Raji (cell line): ENCODE measurements at regions not wholly inside any gene's neighbourhood (a gene's known extent, or its start where the extent isn't known, plus 50 kb on each side); places are given as distances from the start of the nearest gene placed in this dataset.

Source experiments
- POLR2A ChIP-seq: IDR thresholded peaks from 2 replicates; pipeline ENCODE4 v1.6.1; 2011; ENCODE audit warnings: low read depth, low read length, control low read depth; ENCODE audit not compliant: insufficient read depth

DNA sequence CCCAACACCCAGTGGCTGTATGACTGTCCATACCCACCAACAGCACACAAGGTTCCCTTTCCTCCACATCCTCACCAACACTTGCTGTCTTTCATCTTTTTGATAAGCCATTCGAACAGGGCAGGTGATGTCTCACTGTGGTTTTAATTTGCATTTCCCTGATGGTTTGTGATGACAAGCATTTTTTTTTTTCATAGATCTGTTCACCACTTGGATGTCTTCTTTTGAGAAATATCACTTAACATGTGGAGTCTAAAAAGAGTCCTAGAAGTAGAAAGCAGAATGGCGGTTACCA is 198.1 kb upstream of the DIO3 start:
- no peak for TF ChIP-seq POLR2A

- no peak for TF ChIP-seq POLR2A
These were observed 197.4 kb upstream of the DIO3 start for GRCh38 chr14:101363880-101364391.

- TF ChIP-seq POLR2A, result no peak
These were observed 196.6 kb upstream of the DIO3 start for GRCh38 chr14:101364503-101365328.

DNA sequence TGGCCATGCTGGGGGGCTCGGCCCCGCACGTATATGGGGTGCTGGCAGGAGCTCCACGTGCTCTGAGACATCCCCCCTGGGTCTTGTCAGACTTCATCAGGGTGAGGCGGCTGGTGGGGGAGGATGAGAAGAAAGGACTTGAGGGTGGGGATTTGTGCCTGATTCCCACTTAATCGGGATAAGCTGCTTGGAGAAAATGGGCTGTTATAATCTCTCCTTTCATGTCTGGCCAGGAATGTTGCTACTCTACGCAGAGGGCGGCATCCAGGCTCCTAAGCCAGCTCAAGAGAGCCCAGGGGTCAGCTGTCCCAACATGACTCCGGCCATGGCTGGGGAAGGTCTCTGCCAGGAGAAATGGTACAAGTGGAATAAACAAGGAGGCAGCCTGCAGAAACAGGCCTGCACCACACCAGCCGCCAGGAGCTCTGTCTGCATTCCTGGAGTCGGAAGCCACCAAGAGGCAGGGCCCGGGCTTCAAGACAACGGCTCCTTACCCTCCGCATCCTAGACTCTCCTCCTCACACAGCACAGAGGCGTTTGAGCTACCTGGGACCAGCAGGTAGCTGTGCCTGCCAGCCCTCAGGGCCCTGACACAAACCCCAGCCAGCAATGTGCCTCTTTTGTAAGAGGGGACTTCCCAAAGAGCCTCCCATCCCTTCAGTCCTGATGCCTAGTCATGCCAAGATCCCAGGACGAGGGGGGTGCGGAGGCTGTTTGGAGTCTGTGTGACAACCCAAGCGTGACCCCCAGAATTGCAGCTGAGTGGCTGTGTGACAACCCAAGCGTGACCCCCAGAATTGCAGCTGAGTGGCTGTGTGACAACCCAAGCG is 195.8 kb upstream of the DIO3 start:
- TF ChIP-seq POLR2A, result no peak

DNA sequence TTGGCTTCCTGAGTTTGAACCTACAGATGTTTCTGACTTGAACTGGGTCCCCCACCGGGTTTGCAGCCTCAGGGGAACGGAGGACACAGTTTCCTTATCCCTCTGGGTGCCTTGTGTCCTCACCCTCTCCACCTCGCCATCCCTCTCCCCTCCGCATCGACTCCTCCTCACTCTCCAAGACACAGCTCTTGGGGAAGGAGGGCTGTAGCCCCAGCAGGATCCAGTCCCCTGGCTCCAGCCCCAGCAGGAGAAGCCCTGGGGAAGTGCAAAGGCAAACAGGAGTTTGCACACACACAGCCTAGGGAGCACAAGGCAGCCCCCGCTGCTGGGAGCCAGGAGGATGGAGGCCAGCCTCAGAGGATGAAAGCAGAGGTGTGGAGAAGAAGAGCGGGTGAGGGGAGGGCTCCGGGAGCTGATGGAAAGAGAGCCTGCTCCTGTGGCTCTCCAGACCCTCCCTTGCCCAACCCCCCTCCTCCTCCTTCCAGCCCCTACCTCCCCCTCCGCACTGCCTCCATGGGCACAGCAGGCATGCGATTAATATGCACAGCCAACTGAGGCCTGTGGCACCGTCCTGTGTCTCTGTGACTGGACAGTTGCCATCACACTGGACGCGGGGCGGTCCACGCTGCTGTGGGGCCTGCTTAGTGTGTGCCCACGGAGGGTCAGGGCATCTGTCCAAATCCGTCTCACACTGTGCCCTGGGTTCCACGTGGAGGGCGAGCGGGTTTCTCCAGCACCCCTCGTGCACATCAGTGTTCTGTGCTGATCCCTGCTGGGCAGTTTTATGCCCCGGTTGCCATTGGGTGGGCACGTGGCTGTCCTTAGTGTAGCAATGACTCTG is 193.7 kb upstream of the DIO3 start:
- no peak for TF ChIP-seq POLR2A

DNA sequence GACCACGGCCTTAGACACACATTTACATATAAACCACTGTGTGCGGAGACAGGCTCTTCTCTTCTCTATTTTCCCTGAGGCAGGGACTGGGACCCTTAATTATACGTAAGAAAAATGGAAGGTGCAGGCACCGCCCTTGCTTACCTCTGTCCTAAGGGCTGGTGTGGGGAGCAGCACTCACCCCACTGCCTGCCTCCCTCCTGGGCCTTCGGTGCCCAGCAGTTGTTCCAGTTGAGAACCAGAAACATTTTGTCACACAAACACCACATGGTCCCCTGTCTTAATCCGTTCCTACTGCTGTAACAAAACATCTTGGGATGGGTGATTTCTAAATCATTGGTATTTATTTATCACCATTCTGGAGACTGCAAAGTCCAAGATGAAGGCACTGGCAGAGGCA is 192.7 kb upstream of the DIO3 start:
- no peak for TF ChIP-seq POLR2A

DNA sequence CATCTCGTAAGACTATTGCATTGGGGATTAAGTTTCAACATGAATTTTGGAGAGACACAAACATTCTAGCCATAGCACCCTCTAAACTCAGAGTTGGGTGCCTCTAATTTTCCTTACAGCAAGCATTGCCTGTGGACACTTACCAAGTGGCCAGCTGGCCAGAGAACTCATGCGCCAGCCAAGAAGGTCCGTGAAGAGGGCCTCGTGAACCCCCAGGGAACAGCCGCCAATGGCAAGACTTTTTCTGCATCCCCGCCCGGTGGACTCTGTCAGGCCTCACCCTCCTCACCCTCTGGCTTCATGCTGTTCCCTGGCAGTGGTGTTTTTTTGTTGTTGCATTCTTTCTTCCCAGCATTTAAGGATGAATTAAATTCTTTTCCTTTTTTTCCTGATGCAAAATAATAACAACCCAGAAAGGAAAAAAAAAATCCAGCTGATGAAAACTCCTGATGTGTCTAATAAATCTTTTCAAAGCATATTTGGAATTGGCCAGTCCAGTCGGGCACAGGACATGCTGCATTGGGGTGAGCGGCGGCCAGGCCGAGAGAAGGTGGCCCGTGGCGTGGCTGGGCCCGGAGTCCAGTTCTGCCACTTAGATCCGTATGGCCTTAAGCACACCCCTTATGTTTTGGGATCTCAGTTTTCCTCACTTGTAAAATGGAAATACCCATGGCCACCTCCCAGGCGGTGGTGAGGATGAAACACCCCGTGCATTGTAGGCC is 191.9 kb upstream of the DIO3 start:
- no peak for TF ChIP-seq POLR2A

DNA sequence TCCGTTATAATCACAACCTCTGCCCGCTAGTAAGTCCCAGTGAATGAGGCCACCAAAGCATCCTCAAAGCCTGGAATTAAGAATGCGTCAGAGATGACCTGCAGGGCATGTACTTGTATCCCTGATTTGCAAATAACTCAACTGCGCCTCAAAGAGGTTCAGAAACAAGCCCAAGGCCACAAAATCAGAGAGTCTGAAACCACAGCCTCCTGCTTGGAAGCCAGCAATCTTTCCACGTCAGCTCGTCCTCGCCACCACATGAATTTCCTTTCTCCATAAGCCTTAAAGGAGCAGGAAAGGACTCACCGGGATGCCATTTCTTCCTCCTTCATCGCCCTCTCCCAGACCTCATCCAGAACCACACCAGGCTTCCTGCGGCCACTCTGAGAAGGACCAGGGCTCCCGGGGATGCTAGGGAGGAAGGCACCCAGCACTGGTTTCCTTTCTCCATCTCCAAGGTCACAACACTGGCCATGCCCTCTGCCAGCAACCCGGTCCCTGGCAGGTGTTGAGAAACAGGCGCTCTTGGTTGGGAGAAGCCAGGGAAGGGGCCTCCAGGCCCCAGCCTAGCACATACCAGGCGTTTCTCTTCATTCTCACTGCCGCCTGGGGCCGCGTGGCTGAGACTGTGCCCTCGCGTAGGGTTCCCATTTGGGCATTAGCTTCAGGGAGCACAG is 191.2 kb upstream of the DIO3 start:
- TF ChIP-seq POLR2A, result no peak

GRCh38 chr14:101370593-101371569 is 190.4 kb upstream of the DIO3 start:
- TF ChIP-seq POLR2A, result no peak

DNA sequence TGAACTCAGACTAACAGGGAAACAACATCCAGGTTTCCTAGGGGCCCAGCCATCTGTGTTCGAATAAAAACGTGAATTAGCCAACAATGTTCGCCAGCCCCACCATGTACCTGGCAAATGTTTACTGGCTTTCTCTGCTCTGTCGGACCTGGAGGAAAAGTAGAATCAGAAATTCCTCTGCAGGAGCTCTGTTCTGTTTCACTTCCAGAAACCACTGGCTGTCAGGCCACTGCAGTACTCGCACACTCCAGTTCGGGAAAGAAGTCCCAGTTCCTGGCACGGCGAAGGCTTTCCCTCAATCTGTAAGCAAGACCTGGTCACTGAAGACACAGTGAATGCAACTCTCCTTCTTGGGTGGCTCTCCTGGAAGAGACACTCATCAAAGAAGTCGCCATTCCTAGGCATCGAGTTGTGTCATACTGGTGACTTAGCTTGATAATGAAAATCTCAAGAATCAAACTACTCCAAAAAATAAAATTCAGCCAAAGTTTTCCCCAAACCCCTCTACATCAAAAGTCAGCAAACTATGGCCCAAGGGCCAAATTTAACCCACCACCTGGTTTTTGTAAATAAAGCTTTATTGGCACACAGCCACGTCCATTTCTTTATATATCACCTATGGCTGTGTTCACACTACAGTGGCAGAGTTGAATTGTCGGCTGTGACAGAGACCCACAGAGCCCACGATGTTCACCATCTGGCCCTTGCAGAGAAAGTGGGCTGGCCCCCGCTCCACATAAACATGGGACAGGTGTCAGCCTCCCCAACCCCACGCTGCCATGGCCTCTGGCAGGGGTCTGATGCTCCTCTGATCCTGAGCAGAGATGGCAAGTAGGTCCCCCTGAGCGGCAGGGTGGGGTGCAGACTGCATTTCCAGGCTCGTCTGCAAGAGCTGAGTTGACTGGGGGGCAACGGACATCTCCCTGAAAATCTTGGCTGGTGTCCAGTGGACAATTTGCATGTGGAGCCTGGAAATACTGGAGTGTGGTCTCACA is 189.2 kb upstream of the DIO3 start:
- TF ChIP-seq POLR2A, result no peak

DNA sequence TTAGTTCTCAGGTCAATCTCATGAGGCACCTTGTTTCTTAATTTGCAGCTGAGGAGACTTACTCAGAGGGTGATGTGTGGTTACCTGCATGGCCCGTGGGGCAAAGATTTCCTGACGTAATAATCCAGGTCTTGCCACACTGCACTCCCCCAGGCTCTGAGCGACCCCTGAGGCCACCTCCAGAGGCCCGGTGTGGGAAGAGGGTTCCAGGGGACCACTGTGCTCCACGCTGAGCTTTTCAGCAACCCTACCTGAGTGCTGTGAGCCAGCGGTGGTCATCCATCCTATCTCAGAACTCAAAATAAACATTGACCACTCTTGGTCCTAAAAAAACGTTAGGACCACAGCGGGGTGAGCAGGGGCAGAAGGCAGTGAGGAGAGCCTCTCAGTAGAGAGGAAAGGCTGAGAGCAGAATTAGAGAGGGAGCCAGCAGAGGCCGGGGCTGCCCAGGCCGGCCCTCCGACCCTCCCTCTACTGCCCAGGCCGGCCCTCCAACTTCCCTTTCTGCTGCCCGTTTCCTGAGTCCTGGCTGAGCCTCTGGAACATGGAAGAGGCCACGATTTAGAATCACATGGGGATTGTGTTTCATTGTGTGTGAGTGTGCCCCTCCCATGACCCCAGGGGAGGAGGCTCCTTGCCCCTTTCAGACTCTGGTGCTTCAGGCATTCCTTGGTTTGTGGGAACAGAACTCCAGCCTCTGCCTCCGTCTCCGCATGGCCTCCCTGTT is 188.2 kb upstream of the DIO3 start:
- TF ChIP-seq POLR2A, result no peak
